Middle frontal gyrus (tissue), 1 donor: ENCODE measurements at regions not wholly inside any gene's neighbourhood (a gene's known extent, or its start where the extent isn't known, plus 50 kb on each side); places are given as distances from the start of the nearest gene placed in this dataset.

Experiments used
- DNase-seq: peaks from one replicate; pipeline ENCODE4 v3.0.0-alpha.2; 2015; ENCODE audit warnings: low spot score; ENCODE audit errors: extremely low spot score

DNA sequence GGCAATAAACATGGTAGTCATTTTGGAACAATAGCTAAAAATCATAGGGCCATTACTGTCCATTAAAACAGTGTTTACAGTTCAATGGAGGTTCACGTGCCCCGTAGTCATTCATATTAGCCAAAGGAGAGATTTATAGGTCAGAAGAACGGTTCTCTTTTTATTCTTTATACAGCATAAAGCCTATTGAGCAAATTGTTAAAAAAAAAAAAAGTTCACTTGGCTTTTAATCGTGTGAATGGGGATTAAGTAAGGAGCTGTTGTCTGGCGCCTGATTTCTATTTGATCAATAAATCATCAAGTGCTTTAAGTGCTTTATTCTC is 69.1 kb upstream of the TBCA start:
- DNase-seq: no peak

DNA sequence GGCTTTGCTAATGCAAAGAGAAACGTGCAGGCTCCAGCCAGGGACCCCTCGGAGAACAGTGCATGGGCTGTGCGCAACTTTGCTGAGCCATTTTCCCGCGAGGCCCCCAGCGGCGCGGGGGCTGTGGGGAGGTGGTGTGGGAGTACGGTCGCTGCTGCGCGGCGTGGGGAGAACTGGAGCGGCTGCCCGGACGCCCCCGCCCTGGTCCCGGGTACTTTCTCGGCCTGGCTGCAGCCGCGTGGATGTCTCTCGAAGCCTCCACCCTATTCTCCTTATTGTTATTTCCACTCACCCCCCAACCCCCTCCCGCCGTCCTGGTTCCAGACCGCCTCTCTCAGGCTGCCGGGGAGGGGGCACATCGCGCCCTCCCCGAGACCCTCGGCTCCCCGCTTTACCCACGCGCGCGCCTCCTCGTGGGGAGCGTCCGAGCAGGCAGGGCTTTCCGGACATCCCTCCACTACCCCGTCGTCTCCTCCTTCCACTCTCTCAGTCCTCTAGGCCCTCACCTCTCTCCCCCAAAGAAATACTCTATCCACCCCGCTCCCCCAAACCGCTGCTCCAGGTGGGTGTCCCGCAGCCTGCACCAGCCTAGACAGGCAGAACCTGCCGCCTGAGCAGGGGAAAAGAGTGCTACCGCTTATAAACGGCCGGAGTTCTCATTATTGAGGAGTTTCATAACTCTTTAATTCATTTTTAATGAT is 68.6 kb upstream of the TBCA start:
- DNase-seq: no peak

DNA sequence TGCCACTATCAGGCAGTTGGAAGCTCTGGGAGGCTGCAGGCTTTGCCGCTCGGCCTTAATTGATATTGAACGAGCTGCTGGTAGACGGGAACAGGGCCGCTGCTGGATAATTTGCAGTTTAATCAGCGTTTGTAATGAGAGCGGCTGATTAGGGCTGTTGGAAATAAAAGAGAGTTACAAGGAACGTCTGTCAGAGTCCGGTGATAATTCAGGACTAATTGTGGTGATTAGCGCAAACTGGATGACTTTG is 68.2 kb upstream of the TBCA start:
- DNase-seq: no peak

DNA sequence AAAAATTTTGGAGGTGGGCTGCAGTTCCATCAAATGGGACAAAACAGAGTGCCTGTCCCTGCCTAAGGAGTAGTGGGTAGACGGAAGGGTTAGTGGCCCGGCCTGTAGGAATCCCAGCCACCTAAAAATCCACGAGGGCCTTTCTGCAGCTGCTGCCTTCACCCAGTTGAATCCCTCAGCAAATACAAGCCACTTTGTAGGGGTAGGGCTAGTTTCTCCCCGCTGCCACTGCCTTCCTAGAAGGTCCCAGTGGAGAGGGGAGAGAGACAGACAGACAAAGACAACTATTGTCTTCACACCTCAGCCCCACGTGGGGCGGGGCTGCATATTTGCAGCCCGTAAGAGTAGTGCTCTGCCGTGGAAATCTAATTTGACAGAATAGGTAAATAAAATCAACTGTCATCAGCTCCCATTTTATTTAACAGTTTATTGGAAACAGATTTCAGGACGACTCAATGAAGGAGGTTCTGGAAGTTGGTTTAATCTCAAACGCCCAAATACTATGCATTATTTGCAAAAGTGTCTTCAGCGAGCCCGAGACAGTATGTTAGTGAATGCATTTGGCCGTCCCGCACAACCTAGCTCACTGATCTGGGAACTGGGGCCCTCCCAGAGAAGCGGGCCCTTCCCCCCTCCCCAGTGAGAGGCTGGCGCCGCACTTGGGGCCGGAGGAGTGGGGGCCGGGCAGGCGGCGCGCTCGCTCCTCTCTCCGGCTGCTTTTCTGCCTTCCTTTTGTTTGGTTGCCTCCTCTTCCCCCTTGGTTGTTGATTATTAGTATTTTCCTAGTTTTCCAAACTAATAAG is 67.6 kb upstream of the TBCA start:
- no peak for DNase-seq

DNA sequence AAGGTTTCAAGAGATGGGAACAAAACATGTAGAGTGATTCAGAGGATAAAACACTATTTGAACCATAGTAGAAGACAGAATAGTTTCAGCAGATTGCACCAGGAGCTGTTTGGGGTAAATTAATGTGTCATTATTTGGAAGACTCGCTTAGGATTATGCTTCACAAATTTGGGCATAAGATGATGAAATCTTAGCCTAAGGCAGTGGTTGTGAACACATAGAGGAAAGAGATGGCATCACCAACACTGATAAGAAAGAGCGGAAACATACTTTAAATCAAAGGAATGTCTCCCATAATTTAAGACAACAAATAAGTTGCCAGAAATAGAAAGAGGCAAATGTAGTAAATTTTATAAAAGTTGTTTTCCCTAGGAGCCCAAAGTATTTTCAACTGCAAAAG is 66.1 kb upstream of the TBCA start:
- no peak for DNase-seq

DNA sequence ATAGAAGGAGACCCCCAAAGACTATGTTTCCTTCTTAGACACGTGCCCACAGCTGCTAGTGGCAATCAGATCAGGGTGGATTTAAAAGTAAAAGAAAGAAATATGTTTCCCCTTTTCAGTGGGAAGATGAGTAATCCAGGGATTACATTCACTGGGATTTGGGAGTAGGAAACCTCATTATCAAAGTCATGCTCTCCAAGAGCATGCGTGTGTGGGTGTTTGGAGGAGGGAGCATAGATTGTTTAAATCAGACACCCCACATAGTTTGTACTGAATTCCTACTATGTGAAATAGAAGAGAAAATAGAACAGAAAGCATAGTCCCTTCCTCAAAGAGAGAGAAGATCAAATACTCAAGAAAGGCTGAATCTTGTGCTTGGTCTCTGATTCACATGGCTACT is 65.5 kb upstream of the TBCA start:
- no peak for DNase-seq

DNA sequence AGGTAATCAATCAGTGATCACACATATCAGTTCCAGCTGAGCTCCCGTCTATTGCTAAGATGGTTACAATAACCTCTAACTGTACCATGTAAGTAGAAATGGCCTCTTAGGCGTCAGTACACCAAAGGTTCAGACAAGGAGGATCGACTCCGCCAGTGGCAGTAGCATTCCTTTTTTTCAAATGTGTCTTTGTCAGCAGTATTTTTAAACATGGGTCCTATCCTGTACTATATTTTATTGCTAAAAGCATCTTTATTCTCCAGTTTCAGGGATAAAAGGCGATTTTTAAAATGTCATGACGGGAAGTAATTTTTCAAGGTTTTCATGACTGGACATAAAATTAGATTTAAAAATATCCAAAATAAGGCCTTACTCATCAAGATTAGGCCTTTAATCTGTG is 64.8 kb upstream of the TBCA start:
- DNase-seq: no peak

DNA sequence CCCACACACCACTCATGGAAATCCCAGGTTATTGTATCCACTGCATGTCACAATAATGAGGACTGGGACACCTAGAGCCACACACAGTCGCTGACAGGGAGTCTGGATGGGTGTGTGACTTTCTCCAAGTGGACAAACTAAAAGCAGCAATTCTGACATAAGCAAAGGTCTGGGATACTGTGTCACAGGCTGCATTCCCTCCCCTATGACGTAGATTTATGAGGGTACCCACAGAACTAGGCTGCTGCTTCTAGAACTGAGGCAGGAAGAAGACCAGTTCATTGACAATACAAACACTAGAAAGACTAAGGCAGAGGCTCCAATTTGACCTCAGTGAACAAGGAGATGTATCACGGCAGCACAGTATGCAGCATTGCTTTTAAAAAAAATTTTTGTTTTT is 63.6 kb upstream of the TBCA start:
- DNase-seq: no peak

DNA sequence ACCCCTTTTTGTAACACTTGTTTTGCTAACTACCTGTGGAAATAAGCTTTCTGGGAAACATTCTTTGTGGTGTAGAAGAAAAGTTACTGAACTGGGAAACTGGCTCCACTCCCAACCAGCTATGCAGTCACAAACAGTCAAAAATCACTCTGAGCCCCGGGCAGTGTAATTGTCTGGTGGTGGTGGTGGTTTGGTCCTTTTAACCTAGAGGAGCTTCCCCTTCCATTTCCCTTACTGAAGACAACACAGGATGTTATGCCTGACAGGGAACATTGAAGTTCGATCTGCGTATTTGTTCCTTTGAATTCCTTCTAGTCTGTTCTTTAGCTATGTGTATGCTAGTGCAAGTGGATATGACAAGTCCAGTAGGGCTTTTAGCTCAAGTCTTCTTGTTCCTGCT is 56.8 kb upstream of the TBCA start:
- DNase-seq: no peak

DNA sequence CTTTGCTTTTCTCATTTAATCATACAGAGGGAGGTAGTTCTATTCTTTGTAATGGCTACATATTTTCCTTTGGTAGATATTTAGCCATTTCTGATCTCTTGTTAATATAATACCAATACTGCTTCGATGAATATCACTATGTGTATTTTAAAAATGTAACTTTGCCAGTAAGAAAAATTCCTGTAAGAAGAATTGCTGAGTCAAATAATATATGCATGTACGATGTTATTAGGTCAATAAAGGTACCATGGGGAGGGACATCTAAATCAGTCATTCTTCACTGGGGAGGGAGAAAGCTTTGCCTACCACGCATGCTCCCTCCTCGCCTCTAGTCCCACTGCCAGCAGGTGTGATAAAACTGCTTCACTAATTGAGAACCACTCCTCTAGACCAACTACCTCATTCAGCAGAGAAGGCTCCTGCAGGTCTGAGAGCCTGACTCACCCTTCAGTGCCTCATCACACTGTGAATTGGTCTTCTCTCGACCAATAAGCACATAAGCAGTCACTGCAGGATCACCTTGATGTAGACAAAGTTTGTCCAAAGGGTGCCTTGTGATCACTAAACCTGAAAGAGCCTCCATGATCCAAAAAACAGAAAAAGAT is 56.1 kb upstream of the TBCA start:
- DNase-seq: no peak

DNA sequence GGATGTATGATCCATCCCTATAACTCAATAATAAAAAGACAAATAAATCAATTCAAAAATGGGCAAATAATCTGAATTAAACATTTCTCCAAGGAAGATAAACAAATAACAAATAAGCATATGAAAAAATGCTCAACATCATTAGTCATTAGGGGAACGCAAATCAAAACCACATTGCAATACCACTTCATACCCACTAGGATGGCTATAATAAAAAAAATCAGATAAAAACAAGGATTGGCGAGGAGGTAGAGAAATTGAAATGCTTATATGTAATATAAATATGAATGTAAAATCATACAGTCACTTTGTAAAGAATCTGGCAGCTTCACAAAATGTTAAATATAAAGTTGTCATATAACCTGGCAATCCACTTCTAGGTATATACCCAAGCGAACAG is 52.3 kb upstream of the TBCA start:
- no peak for DNase-seq
